Hematopoietic multipotent progenitor cell treated with erythropoietin and hydrocortisone succinate and interleukin-3 and kit ligand, for 17 days (in vitro differentiated cells): ENCODE measurements at regions not wholly inside any gene's neighbourhood (a gene's known extent, or its start where the extent isn't known, plus 50 kb on each side); places are given as distances from the start of the nearest gene placed in this dataset.

Experiments used
- DNase-seq: peaks from one replicate; pipeline ENCODE4 v3.0.0-alpha.2; 2015; ENCODE audit warnings: low spot score

GRCh38 chr1:13968361-13968760 lies 268.4 kb downstream of the PRDM2 start:
- no peak for DNase-seq

- no peak for DNase-seq
These were observed 270.8 kb downstream of the PRDM2 start for GRCh38 chr1:13970631-13971247.

GRCh38 chr1:13976485-13976884 lies 276.5 kb downstream of the PRDM2 start:
- no peak for DNase-seq

- no peak for DNase-seq
These were observed 281.2 kb downstream of the PRDM2 start for GRCh38 chr1:13981142-13981541.

GRCh38 chr1:13983393-13983792 lies 283.4 kb downstream of the PRDM2 start:
- no peak for DNase-seq

- no peak for DNase-seq
These were observed 291.0 kb downstream of the PRDM2 start for GRCh38 chr1:13990939-13991338.

GRCh38 chr1:13992489-13993285 lies 292.7 kb downstream of the PRDM2 start:
- no peak for DNase-seq

GRCh38 chr1:13994386-13994785 lies 294.4 kb downstream of the PRDM2 start:
- DNase-seq = no peak

- no peak for DNase-seq
These were observed 296.3 kb downstream of the PRDM2 start for GRCh38 chr1:13996334-13996733.

GRCh38 chr1:14003552-14003951 lies 303.6 kb downstream of the PRDM2 start:
- DNase-seq = no peak

GRCh38 chr1:14009582-14009981 lies 309.6 kb downstream of the PRDM2 start:
- no peak for DNase-seq

- DNase-seq = no peak
These were observed 310.5 kb downstream of the PRDM2 start for GRCh38 chr1:14010476-14010875.

- DNase-seq = no peak
These were observed 311.1 kb downstream of the PRDM2 start for GRCh38 chr1:14011132-14011531.

- DNase-seq = no peak
These were observed 311.9 kb downstream of the PRDM2 start for GRCh38 chr1:14011888-14012287.

- no peak for DNase-seq
These were observed 314.9 kb downstream of the PRDM2 start for GRCh38 chr1:14014929-14015328.

- no peak for DNase-seq
These were observed 315.9 kb downstream of the PRDM2 start for GRCh38 chr1:14015917-14016316.

- no peak for DNase-seq
These were observed 317.6 kb downstream of the PRDM2 start for GRCh38 chr1:14017531-14017961.

- DNase-seq = no peak
These were observed 319.5 kb downstream of the PRDM2 start for GRCh38 chr1:14019461-14019860.

- no peak for DNase-seq
These were observed 320.0 kb downstream of the PRDM2 start for GRCh38 chr1:14020006-14020405.

- no peak for DNase-seq
These were observed 327.1 kb downstream of the PRDM2 start for GRCh38 chr1:14027099-14027498.

GRCh38 chr1:14031461-14031860 lies 331.5 kb downstream of the PRDM2 start:
- DNase-seq = no peak

- no peak for DNase-seq
These were observed 334.5 kb downstream of the PRDM2 start for GRCh38 chr1:14034506-14034905.

GRCh38 chr1:14037101-14037847 lies 337.3 kb downstream of the PRDM2 start:
- no peak for DNase-seq
